ENCODE measurements at regions not wholly inside any gene's neighbourhood (a gene's known extent, or its start where the extent isn't known, plus 50 kb on each side); places are given as distances from the start of the nearest gene placed in this dataset.

- DNase-seq (ENCODE audit: low spot score), result no peak
- TF ChIP-seq ZNF331 (CRISPR knock-in tag; IDR thresholded peaks at IDR 0.05; ENCODE audit: low read depth) (no peak), REST (IDR thresholded peaks at IDR 0.05; ENCODE audit: unreplicated experiment) (no peak), EZH2phosphoT487 (IDR thresholded peaks at IDR 0.05; ENCODE audit: unreplicated experiment) (no peak), CREB1 (CRISPR knock-in tag; IDR thresholded peaks at IDR 0.05; ENCODE audit: low read depth) (no peak), EZH2 (IDR thresholded peaks at IDR 0.05; ENCODE audit: low read depth, unreplicated experiment) (no peak), ZNF114 (CRISPR knock-in tag; IDR thresholded peaks at IDR 0.05) (no peak), STAT1 (IDR thresholded peaks at IDR 0.05; ENCODE audit: unreplicated experiment) (no peak), ETS1 (IDR thresholded peaks at IDR 0.05) (no peak), NANOG (IDR thresholded peaks at IDR 0.05; ENCODE audit: borderline replicate concordance) (no peak), POLR2AphosphoS5 (IDR thresholded peaks at IDR 0.05; ENCODE audit: low read depth) (no peak), JUNB (IDR thresholded peaks at IDR 0.05; ENCODE audit: unreplicated experiment) (no peak)
- TF ChIP-seq, protein P1, sequence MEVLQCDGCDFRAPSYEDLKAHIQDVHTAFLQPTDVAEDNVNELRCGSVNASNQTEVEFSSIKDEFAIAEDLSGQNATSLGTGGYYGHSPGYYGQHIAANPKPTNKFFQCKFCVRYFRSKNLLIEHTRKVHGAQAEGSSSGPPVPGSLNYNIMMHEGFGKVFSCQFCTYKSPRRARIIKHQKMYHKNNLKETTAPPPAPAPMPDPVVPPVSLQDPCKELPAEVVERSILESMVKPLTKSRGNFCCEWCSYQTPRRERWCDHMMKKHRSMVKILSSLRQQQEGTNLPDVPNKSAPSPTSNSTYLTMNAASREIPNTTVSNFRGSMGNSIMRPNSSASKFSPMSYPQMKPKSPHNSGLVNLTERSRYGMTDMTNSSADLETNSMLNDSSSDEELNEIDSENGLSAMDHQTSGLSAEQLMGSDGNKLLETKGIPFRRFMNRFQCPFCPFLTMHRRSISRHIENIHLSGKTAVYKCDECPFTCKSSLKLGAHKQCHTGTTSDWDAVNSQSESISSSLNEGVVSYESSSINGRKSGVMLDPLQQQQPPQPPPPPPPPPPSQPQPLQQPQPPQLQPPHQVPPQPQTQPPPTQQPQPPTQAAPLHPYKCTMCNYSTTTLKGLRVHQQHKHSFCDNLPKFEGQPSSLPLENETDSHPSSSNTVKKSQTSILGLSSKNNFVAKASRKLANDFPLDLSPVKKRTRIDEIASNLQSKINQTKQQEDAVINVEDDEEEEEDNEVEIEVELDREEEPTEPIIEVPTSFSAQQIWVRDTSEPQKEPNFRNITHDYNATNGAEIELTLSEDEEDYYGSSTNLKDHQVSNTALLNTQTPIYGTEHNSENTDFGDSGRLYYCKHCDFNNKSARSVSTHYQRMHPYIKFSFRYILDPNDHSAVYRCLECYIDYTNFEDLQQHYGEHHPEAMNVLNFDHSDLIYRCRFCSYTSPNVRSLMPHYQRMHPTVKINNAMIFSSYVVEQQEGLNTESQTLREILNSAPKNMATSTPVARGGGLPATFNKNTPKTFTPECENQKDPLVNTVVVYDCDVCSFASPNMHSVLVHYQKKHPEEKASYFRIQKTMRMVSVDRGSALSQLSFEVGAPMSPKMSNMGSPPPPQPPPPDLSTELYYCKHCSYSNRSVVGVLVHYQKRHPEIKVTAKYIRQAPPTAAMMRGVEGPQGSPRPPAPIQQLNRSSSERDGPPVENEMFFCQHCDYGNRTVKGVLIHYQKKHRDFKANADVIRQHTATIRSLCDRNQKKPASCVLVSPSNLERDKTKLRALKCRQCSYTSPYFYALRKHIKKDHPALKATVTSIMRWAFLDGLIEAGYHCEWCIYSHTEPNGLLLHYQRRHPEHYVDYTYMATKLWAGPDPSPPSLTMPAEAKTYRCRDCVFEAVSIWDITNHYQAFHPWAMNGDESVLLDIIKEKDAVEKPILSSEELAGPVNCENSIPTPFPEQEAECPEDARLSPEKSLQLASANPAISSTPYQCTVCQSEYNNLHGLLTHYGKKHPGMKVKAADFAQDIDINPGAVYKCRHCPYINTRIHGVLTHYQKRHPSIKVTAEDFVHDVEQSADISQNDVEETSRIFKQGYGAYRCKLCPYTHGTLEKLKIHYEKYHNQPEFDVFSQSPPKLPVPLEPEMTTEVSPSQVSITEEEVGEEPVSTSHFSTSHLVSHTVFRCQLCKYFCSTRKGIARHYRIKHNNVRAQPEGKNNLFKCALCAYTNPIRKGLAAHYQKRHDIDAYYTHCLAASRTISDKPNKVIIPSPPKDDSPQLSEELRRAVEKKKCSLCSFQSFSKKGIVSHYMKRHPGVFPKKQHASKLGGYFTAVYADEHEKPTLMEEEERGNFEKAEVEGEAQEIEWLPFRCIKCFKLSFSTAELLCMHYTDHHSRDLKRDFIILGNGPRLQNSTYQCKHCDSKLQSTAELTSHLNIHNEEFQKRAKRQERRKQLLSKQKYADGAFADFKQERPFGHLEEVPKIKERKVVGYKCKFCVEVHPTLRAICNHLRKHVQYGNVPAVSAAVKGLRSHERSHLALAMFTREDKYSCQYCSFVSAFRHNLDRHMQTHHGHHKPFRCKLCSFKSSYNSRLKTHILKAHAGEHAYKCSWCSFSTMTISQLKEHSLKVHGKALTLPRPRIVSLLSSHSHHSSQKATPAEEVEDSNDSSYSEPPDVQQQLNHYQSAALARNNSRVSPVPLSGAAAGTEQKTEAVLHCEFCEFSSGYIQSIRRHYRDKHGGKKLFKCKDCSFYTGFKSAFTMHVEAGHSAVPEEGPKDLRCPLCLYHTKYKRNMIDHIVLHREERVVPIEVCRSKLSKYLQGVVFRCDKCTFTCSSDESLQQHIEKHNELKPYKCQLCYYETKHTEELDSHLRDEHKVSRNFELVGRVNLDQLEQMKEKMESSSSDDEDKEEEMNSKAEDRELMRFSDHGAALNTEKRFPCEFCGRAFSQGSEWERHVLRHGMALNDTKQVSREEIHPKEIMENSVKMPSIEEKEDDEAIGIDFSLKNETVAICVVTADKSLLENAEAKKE (CRISPR knock-in tag; IDR thresholded peaks at IDR 0.05), result no peak
- TF ChIP-seq, protein P2, sequence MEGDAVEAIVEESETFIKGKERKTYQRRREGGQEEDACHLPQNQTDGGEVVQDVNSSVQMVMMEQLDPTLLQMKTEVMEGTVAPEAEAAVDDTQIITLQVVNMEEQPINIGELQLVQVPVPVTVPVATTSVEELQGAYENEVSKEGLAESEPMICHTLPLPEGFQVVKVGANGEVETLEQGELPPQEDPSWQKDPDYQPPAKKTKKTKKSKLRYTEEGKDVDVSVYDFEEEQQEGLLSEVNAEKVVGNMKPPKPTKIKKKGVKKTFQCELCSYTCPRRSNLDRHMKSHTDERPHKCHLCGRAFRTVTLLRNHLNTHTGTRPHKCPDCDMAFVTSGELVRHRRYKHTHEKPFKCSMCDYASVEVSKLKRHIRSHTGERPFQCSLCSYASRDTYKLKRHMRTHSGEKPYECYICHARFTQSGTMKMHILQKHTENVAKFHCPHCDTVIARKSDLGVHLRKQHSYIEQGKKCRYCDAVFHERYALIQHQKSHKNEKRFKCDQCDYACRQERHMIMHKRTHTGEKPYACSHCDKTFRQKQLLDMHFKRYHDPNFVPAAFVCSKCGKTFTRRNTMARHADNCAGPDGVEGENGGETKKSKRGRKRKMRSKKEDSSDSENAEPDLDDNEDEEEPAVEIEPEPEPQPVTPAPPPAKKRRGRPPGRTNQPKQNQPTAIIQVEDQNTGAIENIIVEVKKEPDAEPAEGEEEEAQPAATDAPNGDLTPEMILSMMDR (conservative IDR thresholded peaks at IDR 0.05; ENCODE audit: low read depth in 2 of 2), result no peak
- Histone ChIP-seq H3K9me2 (ENCODE audit: insufficient read depth) (no peaks in the 10 kb centered on the region), H3K4me1 (ENCODE audit: insufficient read depth) (no peaks in the 10 kb centered on the region), H3K4me2 (no peak overlapping the region), H3K36me3 (ENCODE audit: insufficient read depth) (no peaks in the 10 kb centered on the region), H2AFZ (no peak overlapping the region), H3K79me2 (replicated peaks; ENCODE audit: insufficient read depth) (no peaks in the 10 kb centered on the region), H3K27ac (ENCODE audit: low read depth) (no peak overlapping the region), H4K20me1 (replicated peaks; ENCODE audit: insufficient read depth) (no peaks in the 10 kb centered on the region), H3K27me3 (ENCODE audit: insufficient read depth) (no peaks in the 10 kb centered on the region), H3K4me3 (no peak overlapping the region), H3F3A (replicated peaks; ENCODE audit: low read depth) (no peaks in the 10 kb centered on the region)
- Mint-ChIP-seq H3K27me3 (ENCODE audit: insufficient read depth, low read depth, poor library complexity) (no peaks in the 10 kb centered on the region), H3K9me3 (peaks cover 9% of the 10 kb centered on the region; the same call in 2 of the 3 replicates), H3K4me3 (no peak overlapping the region), H3K36me3 (ENCODE audit: low read depth) (no peaks in the 10 kb centered on the region), H3K4me1 (no peaks in the 10 kb centered on the region), H3K27ac (no peak overlapping the region)
- no peak for ATAC-seq
Measured at GRCh38 chr14:30177781-30178180, 250.1 kb upstream of the PRKD1 start.

All from GM23338 (cell line).